Stimulated activated CD8-positive, alpha-beta memory T cell treated with anti-CD3 and anti-CD28 coated beads, Interleukin-7, amount 100 ng/mL, for 48 hours (primary cell): ENCODE measurements at regions not wholly inside any gene's neighbourhood (a gene's known extent, or its start where the extent isn't known, plus 50 kb on each side); places are given as distances from the start of the nearest gene placed in this dataset.

Experiments
- DNase-seq, 2 donors: peaks; one replicate each; pipeline ENCODE4 v3.0.0-alpha.2; 2020; ENCODE audit warnings: low read depth in 1 of 2; ENCODE audit errors: extremely low read depth in 1 of 2

DNA sequence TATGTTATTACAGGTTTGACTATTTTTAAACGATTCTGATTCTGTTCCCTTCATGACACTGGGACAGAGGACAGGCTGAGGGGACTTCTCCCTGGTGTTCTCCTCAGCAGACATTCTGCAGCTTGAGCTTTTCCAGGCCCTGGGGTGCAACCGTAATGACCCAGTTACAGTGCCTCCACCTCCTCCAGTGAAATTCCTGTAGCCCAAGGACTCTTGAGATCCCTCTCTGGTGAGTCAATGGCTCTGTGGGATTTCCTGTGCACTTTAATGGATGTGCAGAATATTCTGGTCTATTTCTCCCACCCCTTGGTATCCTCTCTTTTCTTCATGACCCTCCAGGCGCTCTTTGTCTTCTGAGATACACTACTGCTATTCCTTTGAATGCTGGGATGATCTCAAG is 319.3 kb downstream of the INHBA start:
- DNase-seq: no peak

DNA sequence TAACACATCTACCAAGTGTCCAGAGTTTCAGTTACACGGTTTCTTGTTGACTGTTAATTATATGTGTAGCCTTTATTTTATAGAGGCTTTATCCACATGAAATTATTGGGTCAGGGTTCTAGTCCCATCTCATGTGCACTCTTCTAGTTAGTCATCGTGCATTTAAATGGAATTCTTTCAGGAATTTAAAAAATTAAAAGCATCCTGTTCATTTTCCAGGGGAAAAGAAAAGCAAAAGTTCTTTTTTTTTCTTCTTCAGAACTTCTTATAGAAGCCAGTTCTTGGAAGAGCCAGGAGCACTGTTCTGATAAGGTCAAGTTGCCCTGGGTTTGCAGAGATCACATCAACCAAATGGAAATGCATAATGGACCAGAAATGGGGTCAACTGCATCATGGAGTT is 324.7 kb downstream of the INHBA start:
- DNase-seq: no peak

DNA sequence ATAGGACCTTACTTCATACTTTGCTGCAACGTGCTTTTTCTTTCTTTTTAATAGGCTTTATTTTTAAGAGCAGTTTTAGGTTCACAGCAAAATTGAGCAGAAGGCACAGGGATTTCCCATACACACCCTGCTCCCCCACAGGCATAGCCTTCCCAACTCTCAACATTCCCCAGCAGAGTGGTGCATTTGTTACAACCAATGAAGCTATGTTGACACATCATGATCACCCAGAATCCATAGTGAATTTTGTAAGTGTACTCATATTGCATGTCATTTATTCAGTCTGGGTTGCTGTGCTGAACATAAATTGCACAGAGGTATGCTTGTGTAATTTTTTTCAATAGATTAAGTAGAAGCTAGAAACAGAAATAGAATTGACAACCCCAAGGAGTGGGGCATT is 327.3 kb downstream of the INHBA start:
- no peak for DNase-seq

DNA sequence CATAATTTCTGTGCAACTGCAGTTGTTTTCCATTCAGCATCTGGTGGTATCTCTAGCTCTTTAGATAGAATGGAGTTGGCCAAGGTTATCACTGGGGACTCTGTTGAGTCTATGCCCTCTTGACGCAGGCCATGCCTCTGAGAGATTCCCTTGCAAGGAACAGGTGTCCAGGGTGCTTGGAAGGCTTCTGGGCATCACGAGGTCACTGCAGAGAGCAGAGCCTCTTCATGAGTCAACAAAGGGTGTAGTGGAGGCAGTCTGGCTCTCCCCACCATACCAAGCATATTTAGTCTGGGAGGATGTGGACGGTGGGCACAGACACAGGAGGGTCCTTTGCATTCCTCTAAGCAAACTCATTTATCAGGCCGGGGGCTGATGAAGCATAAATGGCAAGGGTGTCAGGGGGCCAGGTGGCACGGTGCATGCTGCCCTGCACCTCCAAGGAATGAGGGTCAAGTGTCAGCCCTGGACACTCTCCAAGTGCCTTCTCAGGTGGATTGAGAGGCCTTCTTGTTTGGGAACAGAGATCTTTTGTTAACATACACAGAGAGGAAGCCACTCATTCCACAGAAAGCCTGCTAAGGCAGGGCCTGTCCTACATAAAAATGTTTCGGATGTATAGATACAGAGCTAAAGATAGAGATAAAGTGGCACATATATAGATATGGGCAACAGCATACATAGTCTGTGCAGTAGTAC is 328.6 kb downstream of the INHBA start:
- DNase-seq: no peak

DNA sequence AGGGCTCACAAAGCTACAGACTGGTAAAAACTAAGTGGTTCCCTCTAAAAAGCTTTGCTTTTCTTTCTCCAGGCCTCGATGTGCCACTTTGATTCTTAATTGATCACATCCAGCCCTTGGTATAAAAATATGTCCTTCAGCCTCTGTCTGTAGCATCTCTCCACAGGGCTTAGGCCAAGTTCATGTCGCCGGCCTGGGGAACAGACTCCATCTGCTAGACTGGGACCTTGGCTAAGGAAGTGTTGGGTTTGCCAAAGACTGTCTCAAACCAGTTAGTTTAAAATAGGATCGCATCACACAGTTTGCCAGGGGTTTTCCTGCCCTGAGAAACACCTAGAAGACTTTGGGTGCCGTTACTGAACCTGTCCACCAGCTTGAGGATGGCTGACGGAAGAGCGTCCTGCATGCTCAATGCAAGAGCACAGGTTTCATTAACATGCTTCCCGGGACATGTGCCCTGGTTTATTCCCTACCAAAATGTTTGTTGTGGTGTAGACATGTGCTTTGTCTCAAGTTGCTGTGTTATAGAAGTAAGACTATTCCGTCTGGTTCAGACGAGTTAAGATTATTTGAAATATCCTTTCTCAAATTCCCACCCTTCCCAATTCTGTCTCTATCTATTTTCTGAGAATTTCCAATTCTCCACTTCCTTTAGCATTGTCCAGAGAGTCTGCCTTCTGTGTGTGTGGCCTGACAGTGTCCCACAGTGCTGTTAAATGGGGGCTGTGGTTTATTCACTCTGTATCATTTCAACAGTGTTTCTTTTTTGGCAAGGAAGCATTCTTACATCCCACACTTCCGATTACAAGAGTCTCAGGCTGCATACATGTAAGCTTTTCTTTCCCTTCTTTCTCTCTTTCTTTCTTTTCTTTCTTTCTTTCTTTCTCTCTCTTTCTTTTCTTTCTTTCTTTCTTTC is 334.7 kb downstream of the INHBA start:
- no peak for DNase-seq

DNA sequence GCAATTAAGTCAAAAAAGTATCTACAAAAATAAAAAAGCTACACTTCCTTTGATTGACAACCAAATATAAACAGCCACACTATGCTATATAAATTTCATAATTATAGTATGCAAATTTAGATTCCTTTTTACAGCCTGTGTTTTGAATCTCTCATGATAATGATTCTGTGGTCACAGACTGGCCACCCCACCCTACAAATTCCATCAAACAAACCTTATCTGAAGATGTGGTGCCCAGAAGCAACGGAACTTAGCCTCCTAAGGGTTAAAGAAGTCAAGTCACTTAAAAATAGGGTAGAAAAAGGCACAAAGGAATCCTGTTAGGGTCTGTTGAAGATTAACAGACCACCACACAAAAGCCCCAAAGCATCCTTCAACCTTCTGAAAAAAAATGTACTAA is 351.8 kb downstream of the INHBA start:
- DNase-seq: no peak

DNA sequence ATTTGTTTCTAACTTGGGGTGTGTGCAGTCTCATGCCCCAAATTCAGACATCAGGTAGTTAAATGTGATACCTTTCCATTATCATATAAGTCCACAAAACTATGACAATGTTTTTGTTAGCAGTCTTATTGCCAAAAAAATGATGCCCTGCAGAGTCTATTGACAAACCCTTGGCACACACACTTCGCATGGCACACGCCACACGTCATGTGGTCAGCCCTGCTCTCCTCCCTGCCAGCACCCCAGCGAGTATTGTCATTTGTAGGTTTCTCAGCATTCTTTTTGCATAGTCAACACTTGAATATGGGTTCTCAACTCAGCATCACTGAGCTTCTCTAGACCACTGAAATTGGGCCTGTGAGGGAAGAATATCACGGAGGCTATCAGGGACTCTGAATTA is 356.0 kb downstream of the INHBA start:
- DNase-seq: no peak

DNA sequence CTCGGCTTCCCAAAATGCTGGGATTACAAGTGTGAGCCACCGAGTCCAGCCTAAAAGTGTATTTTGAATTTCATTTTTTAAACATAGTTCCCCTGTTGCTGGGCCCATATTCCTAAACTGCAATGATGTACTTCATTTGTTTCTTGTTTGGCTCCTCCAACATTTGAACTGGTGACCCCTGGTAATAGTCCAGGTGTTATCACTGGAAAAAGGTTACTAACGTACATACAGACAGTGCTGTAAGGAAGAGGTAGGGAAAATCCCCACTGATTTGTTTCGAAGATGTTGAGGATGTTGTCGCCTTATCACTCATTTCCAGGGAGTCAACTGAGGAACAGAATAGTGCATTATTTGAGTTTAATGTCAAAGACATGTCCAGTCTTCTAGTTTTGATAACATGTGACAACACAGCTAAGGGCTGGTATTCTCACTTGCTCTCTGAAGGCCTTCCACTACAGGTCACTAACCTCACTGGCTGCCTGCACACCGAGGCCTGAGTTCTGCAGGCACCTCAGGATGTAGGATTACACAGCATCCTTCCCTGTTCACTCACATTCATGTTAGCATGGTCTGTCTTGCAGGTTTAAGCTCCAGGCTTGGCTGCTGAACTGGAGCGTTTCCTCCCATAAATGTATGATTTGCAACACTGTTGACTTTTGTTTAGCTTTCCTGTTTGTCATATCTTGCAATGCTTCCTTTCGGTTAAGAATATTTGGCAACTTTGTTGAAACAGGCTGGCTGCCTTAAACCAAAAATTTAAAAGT is 362.8 kb downstream of the INHBA start:
- DNase-seq: no peak

DNA sequence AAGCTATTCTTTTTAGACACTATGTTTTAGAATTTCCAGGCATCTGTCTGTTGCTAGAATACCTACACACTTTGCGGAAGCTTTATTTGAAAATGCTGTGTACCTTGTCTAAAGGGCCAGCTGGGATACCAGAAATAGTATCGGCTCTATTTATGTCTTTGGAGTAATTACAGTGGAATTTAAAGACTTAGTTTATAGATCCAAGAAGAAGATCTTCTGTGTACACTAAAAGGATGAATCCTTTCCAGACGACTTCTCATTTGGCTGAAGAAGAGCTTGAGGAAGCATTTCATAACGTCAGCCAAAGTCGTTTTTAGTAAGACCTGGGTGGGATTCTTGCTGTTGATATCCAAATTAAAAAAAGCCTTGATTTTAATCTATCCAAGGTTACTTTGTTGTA is 365.9 kb downstream of the INHBA start:
- DNase-seq: no peak

DNA sequence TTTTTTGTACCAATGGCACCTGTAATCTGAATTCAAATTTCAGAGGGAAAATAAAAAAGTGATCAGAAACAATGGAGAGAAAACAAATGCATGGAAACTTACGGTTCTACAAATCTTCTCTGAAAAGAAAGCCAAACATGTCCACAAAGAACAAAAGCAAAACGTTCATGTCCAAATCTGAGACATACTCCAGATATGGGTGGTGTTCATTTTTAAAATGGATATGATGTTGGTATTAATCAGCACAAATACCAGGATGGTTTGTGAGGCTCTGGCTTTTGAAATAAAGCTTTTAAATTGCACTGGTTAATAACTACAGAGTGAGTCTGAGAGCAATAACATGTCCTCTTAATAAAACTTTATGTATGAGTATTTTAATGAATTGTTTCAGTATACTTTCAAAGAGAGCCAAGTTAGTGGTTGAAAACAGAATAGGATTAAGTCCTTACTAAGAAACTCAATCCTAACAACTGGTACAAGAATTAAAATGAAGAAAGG is 366.4 kb downstream of the INHBA start:
- DNase-seq: no peak

DNA sequence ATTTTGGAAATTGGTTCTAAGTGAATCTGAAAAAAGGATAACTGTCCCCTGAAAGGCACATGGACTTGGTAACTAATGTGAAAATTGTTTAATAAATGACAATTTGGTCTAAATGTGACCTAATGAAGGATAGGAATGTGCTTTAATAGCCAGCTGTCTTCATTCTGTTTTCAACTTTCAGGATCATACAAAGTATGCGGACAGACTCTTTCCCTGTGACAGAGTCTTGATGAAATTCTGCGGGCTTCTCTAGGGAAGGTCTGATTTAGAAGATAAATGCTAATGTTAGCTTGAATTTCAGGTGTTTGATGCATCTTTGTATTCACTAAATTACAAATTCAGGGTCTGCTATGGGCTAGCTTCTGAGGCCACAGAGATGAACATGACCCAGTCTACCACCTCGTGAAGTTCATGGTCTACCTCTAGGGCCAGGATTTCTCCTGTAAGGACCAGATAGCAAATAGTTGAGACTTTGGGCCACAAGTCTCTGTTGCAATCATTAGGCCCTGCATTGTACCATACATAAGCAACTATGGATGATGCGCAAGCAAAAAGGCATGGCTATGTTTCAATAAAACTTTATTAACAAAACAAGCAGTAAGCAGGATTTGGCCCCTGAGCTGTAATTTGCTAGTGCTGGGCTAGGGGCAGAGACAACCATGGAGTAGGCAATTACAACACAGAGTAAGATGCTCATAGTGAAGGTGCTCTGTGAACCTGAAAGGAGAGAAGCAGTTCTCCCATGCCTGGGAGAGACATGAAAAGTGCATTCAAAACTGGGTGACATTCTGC is 368.6 kb downstream of the INHBA start:
- no peak for DNase-seq

DNA sequence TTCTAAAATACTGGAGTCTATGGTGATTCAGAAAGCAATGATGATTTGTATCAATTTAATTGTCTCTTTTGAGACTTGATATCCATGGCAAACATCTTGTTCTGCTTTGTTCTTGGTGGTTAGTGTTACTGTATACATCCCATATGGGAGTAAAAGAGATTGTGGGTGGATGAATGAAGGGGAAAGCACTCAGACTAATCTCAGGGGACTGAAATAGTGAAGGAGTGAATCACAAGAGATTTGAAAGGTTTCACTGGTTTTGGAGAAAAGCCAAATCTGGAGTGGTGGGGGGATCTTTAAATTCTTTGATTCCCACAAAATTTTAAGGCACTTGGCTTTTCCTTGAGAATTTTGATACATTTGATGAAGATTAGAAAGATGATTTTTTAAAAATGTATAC is 369.4 kb downstream of the INHBA start:
- no peak for DNase-seq

DNA sequence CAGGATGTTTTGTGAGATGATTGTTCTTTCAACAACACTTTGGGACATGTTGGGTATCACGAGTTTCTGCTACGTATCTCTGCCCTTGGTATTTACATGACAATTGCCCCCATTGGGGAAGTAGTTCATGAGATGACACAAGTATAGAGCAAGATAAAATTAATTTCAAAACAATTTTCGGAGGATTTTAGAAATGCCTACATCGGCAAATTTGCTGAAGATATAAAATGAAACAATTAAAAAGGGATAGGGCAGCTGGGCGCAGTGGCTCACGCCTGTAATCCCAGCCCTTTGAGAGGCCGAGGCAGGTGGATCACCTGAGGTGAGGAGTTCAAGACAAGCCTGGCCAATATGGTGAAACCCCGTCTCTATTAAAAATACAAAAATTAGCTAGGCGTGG is 371.7 kb downstream of the INHBA start:
- no peak for DNase-seq

DNA sequence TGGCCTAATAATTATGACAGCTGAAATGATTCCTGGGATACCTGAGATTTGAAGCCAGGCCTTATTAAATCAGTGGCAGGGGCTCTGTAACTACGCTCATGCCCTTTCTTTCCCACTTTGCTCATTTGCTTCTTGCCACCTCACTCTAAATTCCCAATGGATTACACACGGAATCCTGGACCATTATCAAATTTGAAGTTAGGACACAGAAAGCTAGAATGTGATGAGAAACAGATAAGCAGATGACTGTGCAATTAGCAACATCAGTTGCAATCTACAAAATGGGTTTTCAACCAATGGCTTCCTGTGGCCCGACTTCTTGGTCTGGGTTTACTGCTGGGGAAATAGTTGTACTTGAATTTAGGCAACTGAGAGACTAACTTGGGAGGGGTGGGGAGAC is 374.3 kb downstream of the INHBA start:
- no peak for DNase-seq

DNA sequence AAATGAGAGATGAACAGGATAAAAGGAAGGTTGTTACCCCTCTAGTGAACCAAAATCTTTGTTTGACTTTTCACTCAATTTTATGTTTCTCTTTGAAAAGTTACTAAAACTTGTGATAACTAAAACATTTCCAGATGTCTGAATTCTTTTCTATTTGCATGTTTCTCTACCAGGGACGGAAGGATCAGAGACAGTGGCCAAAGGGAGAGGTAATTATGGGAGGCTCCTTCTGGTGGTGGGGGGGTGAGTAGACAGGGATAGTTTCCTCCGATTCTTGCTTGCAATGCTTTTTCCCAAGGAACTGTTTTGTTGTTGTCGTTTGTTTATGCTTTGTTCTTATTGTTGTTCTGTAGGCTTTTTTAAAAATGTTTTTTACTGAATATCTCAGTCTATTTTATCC is 374.8 kb downstream of the INHBA start:
- DNase-seq: no peak

DNA sequence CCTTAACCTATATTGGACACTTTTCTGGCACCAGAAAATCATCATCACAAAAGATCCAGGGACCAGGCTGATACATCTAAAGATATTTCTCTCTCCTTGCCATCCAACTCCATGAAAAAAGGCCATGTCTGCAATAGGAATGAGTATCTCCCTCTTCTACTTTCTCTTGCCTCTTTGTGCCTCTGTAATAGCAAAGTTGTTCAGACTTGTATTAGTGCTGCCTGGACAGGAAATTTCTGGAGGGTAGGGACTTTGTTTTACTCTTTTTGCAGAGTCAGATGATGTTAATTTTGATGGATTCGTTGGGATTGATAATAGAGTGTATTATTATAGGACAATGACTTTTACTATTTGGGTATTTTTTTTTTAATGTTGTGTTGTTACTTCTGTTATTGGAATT is 376.3 kb downstream of the INHBA start:
- no peak for DNase-seq

DNA sequence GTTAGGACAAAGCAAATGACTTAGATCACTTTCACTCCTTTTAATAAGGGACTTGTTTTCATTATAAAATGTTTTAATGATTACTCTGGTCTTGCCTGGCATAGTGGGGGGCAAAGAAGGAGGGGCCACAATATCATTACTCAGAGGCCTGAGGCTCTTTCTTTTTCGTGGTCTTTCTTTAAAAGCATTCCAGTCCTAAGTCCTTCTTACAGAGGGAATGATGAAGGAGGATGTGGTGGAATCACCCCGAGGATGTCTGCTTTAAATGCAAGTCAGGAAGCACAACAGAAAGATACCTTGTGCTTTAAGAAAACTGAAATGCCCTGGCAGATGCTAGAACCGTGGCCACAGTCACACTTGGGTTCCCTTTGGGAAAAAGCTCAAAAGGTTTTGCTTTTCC is 379.1 kb downstream of the INHBA start:
- no peak for DNase-seq

DNA sequence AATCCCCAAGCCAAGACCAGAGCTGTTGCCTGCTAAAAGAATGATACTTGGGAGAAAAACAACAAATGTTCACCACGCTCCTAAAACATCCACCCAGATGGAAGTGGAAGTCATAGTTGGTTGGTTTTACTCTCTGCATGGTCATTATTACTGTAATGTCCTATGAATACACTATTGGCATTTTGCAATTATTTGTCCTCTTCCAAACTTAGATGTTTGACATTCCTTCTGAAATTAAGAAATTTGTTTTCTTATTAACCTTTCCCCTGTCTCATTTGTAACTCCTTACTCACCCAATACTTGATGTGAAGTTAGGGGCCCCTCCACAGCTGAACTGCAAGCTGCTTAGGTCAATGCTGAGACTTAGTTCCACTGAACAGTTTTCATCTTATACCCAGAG is 383.3 kb downstream of the INHBA start:
- DNase-seq: no peak

DNA sequence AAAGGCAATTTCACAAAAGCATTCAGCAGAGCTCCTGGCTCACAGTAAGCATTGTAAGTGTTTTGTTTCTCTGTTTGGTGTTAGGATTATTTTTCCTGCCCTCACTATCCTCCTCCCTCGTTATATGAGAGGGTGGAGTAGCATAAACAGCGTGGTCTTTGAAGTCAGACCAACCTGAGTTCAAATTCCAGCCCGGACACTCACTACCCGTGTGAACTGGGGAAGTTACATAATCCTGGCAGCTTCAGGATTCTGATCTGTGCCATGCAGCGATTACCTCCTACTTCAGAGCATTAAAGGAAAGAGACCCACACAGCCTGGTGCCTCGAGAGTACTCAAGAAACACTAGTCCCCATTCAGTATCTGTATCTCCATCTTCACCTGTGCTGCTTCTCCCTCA is 386.5 kb downstream of the INHBA start:
- no peak for DNase-seq

DNA sequence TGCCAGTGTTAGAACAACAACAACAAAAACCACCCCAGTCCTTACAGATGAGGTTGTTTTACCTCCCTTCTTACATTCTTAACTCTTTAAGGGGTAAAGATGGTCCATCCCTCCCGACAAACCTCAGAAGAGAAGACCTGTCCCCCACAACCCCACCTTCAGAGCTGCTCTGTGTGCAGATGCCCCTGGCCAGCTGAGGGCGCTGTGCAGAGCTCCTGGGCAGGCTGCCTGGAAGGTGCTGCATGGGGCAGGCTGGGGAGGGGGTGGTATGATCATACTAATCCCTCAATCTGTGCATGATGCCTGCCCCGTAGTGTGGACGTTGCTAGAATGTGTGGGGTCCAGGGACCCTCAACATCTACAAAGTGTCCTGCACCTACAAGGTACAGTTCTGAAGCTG is 387.1 kb downstream of the INHBA start:
- DNase-seq: no peak

DNA sequence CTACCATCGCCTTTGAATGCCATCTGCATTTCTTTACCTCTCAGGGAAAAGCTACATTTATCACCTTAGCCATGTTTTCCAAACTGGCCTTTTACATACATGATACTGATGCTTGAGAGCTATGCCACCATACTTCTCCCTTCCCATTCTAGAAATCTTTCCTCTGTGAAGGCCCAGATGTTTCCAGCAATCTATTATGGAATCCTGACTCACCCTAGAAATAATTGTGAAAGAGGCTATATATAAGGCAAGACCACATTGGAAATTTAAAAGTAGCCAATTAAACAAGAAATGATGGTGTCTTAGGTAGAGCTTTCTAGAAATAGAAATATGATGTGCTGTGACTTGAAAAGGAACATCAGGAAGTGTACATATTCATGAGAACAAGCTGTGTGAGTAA is 389.7 kb downstream of the INHBA start:
- no peak for DNase-seq
